ENCODE measurements at regions not wholly inside any gene's neighbourhood (a gene's known extent, or its start where the extent isn't known, plus 50 kb on each side); places are given as distances from the start of the nearest gene placed in this dataset.

DNA sequence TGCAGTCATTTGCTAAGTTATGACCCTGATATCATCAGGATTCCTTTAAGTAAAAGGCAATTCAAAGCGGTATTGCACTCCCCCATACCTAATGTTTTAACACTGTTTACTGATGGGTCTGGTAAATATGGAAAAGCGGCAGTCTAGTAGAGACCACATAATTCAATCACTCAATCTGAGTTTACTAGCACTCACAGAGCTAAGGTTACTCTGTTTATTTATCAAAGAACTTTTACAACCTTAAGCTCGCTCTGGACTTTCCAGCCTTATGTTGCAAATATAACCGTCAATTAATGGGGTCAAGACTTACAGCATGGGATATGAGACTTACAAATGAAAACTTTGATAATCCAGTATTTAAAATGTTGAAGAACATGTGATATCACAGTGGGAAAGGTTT lies 124.5 kb upstream of the ZCCHC13 start:
- TF ChIP-seq GATA2 (IDR thresholded peaks at IDR 0.05; ENCODE audit: low read depth, low read length) (no peak), GATA3 (IDR thresholded peaks at IDR 0.05; ENCODE audit: low read depth, low read length) (no peak)
